ENCODE measurements at regions not wholly inside any gene's neighbourhood (a gene's known extent, or its start where the extent isn't known, plus 50 kb on each side); places are given as distances from the start of the nearest gene placed in this dataset.

GRCh38 chr2:57119141-57119540, 927.5 kb upstream of the VRK2 start:
- TF ChIP-seq, protein P1, sequence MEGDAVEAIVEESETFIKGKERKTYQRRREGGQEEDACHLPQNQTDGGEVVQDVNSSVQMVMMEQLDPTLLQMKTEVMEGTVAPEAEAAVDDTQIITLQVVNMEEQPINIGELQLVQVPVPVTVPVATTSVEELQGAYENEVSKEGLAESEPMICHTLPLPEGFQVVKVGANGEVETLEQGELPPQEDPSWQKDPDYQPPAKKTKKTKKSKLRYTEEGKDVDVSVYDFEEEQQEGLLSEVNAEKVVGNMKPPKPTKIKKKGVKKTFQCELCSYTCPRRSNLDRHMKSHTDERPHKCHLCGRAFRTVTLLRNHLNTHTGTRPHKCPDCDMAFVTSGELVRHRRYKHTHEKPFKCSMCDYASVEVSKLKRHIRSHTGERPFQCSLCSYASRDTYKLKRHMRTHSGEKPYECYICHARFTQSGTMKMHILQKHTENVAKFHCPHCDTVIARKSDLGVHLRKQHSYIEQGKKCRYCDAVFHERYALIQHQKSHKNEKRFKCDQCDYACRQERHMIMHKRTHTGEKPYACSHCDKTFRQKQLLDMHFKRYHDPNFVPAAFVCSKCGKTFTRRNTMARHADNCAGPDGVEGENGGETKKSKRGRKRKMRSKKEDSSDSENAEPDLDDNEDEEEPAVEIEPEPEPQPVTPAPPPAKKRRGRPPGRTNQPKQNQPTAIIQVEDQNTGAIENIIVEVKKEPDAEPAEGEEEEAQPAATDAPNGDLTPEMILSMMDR (IDR thresholded peaks at IDR 0.05; ENCODE audit: unreplicated experiment): no peak
- Mint-ChIP-seq H3K27ac (no peak overlapping the region), H3K9me3 (peaks cover 23% of the 10 kb centered on the region), H3K4me3 (no peak overlapping the region), H3K4me1 (peaks cover 5% of the 10 kb centered on the region), H3K36me3 (no peaks in the 10 kb centered on the region), H3K27me3 (ENCODE audit: low read depth) (no peaks in the 10 kb centered on the region)
- DNase-seq (ENCODE audit: low spot score in 2 of 2, unreplicated experiment in 2 of 2): no peak

GRCh38 chr2:57126410-57126809, 920.2 kb upstream of the VRK2 start:
- no peaks in the 10 kb centered on the region for H3K27me3 Mint-ChIP-seq (ENCODE audit: low read depth)
- H3K27ac Mint-ChIP-seq: no peak overlapping the region
- TF ChIP-seq, protein P1 (IDR thresholded peaks at IDR 0.05; ENCODE audit: unreplicated experiment): no peak
- peaks cover 15% of the 10 kb centered on the region for H3K9me3 Mint-ChIP-seq
- no peaks in the 10 kb centered on the region for H3K36me3 Mint-ChIP-seq
- DNase-seq (ENCODE audit: low spot score in 2 of 2, unreplicated experiment in 2 of 2): no peak
- peaks cover 7% of the 10 kb centered on the region for H3K4me1 Mint-ChIP-seq
- H3K4me3 Mint-ChIP-seq: no peak overlapping the region

DNA sequence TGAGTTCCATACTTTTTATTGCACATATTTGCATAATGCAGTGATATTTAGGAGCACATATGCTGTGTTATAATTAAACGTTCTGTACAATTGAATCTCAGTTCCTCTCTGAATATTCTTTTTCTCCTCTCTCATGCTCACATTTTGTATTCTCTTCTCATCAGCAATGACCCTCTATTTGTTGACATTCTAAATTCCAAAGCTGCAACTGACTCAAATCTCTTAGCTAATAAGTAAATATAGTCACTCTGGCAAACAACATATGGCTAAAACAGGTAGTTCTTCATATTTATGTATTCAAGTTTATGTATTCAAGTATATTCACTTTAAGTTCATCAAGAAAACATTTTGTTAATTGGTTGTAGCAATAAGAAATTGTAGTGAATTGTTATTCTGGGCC, 907.4 kb upstream of the VRK2 start:
- no peak overlapping the region for H3K27ac Mint-ChIP-seq
- no peak overlapping the region for H3K4me3 Mint-ChIP-seq
- no peaks in the 10 kb centered on the region for H3K4me1 Mint-ChIP-seq
- H3K36me3 Mint-ChIP-seq: no peaks in the 10 kb centered on the region
- no peaks in the 10 kb centered on the region for H3K27me3 Mint-ChIP-seq (ENCODE audit: low read depth)
- TF ChIP-seq, protein P1 (IDR thresholded peaks at IDR 0.05; ENCODE audit: unreplicated experiment): no peak
- no peaks in the 10 kb centered on the region for H3K9me3 Mint-ChIP-seq
- no peak for DNase-seq (ENCODE audit: low spot score in 2 of 2, unreplicated experiment in 2 of 2)

GRCh38 chr2:57141269-57141668, 905.3 kb upstream of the VRK2 start:
- H3K9me3 Mint-ChIP-seq: no peaks in the 10 kb centered on the region
- TF ChIP-seq, protein P1 (IDR thresholded peaks at IDR 0.05; ENCODE audit: unreplicated experiment): no peak
- no peaks in the 10 kb centered on the region for H3K4me1 Mint-ChIP-seq
- no peaks in the 10 kb centered on the region for H3K27me3 Mint-ChIP-seq (ENCODE audit: low read depth)
- no peaks in the 10 kb centered on the region for H3K36me3 Mint-ChIP-seq
- no peak for DNase-seq (ENCODE audit: low spot score in 2 of 2, unreplicated experiment in 2 of 2)
- no peak overlapping the region for H3K4me3 Mint-ChIP-seq
- no peak overlapping the region for H3K27ac Mint-ChIP-seq

DNA sequence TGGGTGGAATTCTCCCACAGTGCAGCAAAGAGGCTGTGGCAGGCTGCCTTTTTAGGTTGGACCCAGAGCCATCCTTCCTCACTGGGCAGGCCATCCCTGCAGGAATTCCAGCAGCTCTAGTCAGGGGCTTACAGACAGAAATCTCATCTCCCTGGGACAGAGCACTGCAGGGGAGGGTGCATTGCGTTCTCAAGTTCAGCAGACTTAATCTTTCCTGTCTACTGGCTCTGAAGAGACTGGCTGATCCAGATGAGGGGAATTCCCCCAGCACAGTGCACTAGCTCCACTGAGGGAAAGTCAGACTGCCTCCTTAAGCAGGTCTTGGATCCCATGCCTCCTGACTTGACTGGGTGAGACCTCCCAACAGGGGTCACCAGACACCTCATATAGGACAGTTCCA, 899.7 kb upstream of the VRK2 start:
- H3K27me3 Mint-ChIP-seq (ENCODE audit: low read depth): no peaks in the 10 kb centered on the region
- TF ChIP-seq, protein P1 (IDR thresholded peaks at IDR 0.05; ENCODE audit: unreplicated experiment): no peak
- H3K4me1 Mint-ChIP-seq: no peaks in the 10 kb centered on the region
- peaks cover 5% of the 10 kb centered on the region for H3K36me3 Mint-ChIP-seq
- no peak overlapping the region for H3K4me3 Mint-ChIP-seq
- no peak for DNase-seq (ENCODE audit: low spot score in 2 of 2, unreplicated experiment in 2 of 2)
- H3K27ac Mint-ChIP-seq: no peak overlapping the region
- H3K9me3 Mint-ChIP-seq: peaks cover 35% of the 10 kb centered on the region
